Liver (tissue), 7 donors: ENCODE measurements at regions not wholly inside any gene's neighbourhood (a gene's known extent, or its start where the extent isn't known, plus 50 kb on each side); places are given as distances from the start of the nearest gene placed in this dataset.

ENCODE experiments used
- DNase-seq: peaks from one replicate; pipeline ENCODE4 v3.0.0-alpha.2; 2017; ENCODE audit warnings: low spot score
- H3K27ac ChIP-seq, 2 donors: one replicate each; pipeline ENCODE4 v1.7.0; 2013; ENCODE audit warnings: inconsistent platforms in 2 of 2, low read length in 2 of 2, control low read depth in 1 of 2, low read depth in 1 of 2, mild to moderate bottlenecking in 1 of 2
- H3K27me3 ChIP-seq, 4 donors: one replicate each; pipeline versions ENCODE4 v1.6.1 to v1.7.0; 2013; ENCODE audit warnings: low read length in 3 of 4, inconsistent platforms in 1 of 4, mild to moderate bottlenecking in 1 of 4, moderate library complexity in 1 of 4; ENCODE audit not compliant: control insufficient read depth in 4 of 4, insufficient read depth in 4 of 4
- H3K36me3 ChIP-seq, 4 donors: one replicate each; pipeline versions ENCODE4 v1.6.1 to v1.7.0; 2013; ENCODE audit warnings: low read length in 3 of 4, mild to moderate bottlenecking in 3 of 4, low read depth in 1 of 4, moderate library complexity in 1 of 4; ENCODE audit not compliant: control insufficient read depth in 4 of 4, insufficient read depth in 3 of 4
- H3K4me1 ChIP-seq, 4 donors: one replicate each; pipeline versions ENCODE4 v1.6.1 to v1.7.0; 2013; ENCODE audit warnings: low read length in 3 of 4, mild to moderate bottlenecking in 3 of 4, moderate library complexity in 1 of 4; ENCODE audit not compliant: control insufficient read depth in 4 of 4, insufficient read depth in 4 of 4
- H3K4me3 ChIP-seq, 3 donors: one replicate each; pipeline versions ENCODE4 v1.6.1 to v1.7.0; 2013; ENCODE audit warnings: low read length in 3 of 3, control low read depth in 1 of 3, low read depth in 1 of 3, mild to moderate bottlenecking in 1 of 3
- H3K9ac ChIP-seq, 2 donors: one replicate each; pipeline ENCODE4 v1.7.0; 2013; ENCODE audit warnings: low read length in 2 of 2, mild to moderate bottlenecking in 2 of 2, moderate library complexity in 2 of 2, control low read depth in 1 of 2, low read depth in 1 of 2
- H3K9me3 ChIP-seq, 4 donors: one replicate each; pipeline versions ENCODE4 v1.6.1 to v1.7.0; 2013; ENCODE audit warnings: low read length in 3 of 4; ENCODE audit not compliant: control insufficient read depth in 4 of 4
- EGR1 ChIP-seq, 2 donors: IDR thresholded peaks; 2 replicates each; pipeline ENCODE4 v1.6.1; 2016 to 2018; ENCODE audit warnings: antibody characterized with exemption in 2 of 2, low read depth in 2 of 2
- FOXA2 ChIP-seq: IDR thresholded peaks from 2 replicates; pipeline ENCODE4 v1.6.1; 2016; ENCODE audit warnings: antibody characterized with exemption
- GABPA ChIP-seq, 2 donors: IDR thresholded peaks in 1 of 2; conservative IDR thresholded peaks in 1 of 2; 2 replicates each; pipeline ENCODE4 v1.6.1; 2016; ENCODE audit warnings: antibody characterized with exemption in 2 of 2, mild to moderate bottlenecking in 1 of 2, moderate library complexity in 1 of 2
- JUND ChIP-seq, 2 donors: IDR thresholded peaks; 2 replicates each; pipeline ENCODE4 v1.6.1; 2016; ENCODE audit warnings: antibody characterized with exemption in 2 of 2
- NR2F2 ChIP-seq: IDR thresholded peaks from 2 replicates; pipeline ENCODE4 v1.6.1; 2016; ENCODE audit warnings: antibody characterized with exemption
- RAD21 ChIP-seq, 2 donors: IDR thresholded peaks; 2 replicates each; pipeline ENCODE4 v1.6.1; 2016; ENCODE audit warnings: antibody characterized with exemption in 2 of 2, mild to moderate bottlenecking in 2 of 2
- RXRA ChIP-seq, 2 donors: IDR thresholded peaks; 2 replicates each; pipeline ENCODE4 v1.6.1; 2017 to 2018; ENCODE audit warnings: antibody characterized with exemption in 2 of 2, mild to moderate bottlenecking in 1 of 2
- SP1 ChIP-seq: IDR thresholded peaks from 2 replicates; pipeline ENCODE4 v1.6.1; 2018; ENCODE audit warnings: antibody characterized with exemption, mild to moderate bottlenecking
- TAF1 ChIP-seq: conservative IDR thresholded peaks from 2 replicates; pipeline ENCODE4 v1.6.1; 2016; ENCODE audit warnings: antibody characterized with exemption, mild to moderate bottlenecking
- YY1 ChIP-seq: IDR thresholded peaks from 2 replicates; pipeline ENCODE4 v1.6.1; 2016; ENCODE audit warnings: antibody characterized with exemption, mild to moderate bottlenecking
- whole genome bisulfite sequencing: extraction: QIAGEN DNeasy Blood & Tissue Kit; methylation state at CpG from one replicate; pipeline ENCODE4 v1.1.7; 2013; 5-methylcytosine and 5-hydroxymethylcytosine counted together
- TF ChIP-seq, protein P1 (sequence below): IDR thresholded peaks from 2 replicates; pipeline ENCODE4 v1.6.1; 2016; ENCODE audit warnings: antibody characterized with exemption
- TF ChIP-seq, protein P2 (sequence below): IDR thresholded peaks from 2 replicates; pipeline ENCODE4 v1.6.1; 2016; ENCODE audit warnings: antibody characterized with exemption
- TF ChIP-seq, protein P3 (sequence below): IDR thresholded peaks from 2 replicates; pipeline ENCODE4 v1.6.1; 2016; ENCODE audit warnings: antibody characterized with exemption
- donor health status: healthy.
- donor health status: healthy.
- donor health status: healthy.
- donor health status: healthy.

DNA sequence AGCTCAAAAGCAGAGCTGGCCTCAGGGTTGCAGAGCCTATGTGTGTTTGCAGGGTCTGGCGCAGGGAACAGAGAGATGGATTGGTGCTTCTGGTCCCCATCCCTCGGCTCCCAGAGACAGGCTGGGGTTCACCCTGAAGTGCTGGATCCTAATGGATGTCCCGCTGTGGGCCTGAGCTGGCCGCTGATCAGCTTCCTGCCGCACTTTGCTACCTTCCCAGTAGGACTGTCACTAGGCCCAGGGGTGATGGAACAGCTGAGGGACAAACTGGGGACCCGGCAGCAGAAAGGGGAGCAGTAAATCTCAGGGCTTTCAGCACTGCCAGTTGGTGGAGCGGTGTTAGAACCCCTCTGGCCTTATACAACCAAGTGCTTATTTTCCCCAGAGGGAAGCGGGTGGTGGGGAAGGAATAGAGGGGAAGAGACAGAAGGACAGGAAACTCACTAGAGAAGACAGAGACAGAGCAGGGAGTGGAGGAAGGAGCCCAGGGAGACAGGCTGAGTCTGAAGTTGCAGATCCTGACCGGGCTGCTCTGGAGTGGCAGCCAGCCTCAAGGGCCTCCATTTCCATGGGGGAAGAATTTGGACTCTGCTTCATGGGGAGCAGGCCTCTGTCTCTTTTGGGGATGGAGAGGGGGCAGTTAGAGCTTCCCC is 78.6 kb downstream of the MRM1 start:
- Histone ChIP-seq H3K36me3 (no peaks in the 10 kb centered on the region), H3K27me3 (no peaks in the 10 kb centered on the region), H3K9ac (no peak overlapping the region), H3K9me3 (no peaks in the 10 kb centered on the region), H3K4me1 (no peaks in the 10 kb centered on the region), H3K27ac (no peak overlapping the region), H3K4me3 (no peak overlapping the region)
- TF ChIP-seq SP1: no peak
- no peak for TF ChIP-seq JUND (IDR thresholded peaks at IDR 0.05)
- no peak for TF ChIP-seq YY1
- TF ChIP-seq GABPA (IDR thresholded peaks at IDR 0.05 in 1 of 2, conservative IDR thresholded peaks at IDR 0.05 in 1 of 2): no peak
- no peak for DNase-seq
- 87% methylated on average over 9 of the region's 9 CpGs for WGBS

DNA sequence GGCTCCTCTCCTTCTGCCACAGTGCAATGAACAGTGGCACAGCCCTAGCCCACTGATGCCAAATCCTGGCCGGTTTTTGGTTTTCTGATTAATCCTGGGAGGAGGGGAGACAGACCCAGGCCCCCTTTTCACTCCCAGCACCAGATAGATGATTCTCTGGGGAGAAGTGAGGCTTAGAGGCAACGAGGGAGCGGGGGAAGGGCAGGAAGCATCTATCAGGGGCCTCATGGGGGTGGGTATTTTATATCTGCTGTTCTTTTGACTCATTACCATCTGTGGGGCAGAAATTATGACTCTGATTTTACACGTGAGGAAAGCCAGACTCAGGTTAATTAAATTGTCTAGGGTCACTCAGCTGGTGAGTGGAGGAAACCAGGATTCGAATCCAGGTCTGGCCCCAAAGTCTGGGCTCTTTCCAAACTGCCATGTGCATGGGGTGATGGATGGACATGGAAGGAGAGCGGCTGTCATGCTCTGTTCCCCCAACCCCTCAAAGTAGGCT is 79.4 kb downstream of the MRM1 start:
- DNase-seq: no peak
- TF ChIP-seq TAF1: no peak
- TF ChIP-seq, protein P1, sequence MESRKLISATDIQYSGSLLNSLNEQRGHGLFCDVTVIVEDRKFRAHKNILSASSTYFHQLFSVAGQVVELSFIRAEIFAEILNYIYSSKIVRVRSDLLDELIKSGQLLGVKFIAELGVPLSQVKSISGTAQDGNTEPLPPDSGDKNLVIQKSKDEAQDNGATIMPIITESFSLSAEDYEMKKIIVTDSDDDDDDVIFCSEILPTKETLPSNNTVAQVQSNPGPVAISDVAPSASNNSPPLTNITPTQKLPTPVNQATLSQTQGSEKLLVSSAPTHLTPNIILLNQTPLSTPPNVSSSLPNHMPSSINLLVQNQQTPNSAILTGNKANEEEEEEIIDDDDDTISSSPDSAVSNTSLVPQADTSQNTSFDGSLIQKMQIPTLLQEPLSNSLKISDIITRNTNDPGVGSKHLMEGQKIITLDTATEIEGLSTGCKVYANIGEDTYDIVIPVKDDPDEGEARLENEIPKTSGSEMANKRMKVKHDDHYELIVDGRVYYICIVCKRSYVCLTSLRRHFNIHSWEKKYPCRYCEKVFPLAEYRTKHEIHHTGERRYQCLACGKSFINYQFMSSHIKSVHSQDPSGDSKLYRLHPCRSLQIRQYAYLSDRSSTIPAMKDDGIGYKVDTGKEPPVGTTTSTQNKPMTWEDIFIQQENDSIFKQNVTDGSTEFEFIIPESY: no peak
- TF ChIP-seq RAD21 (IDR thresholded peaks at IDR 0.05): no peak
- TF ChIP-seq NR2F2: no peak
- TF ChIP-seq SP1: no peak
- Histone ChIP-seq H3K27me3 (no peaks in the 10 kb centered on the region), H3K9ac (no peak overlapping the region), H3K4me3 (no peak overlapping the region), H3K4me1 (no peaks in the 10 kb centered on the region), H3K27ac (no peak overlapping the region), H3K36me3 (no peaks in the 10 kb centered on the region), H3K9me3 (no peaks in the 10 kb centered on the region)
- 70% methylated on average over 6 of the region's 6 CpGs for WGBS

DNA sequence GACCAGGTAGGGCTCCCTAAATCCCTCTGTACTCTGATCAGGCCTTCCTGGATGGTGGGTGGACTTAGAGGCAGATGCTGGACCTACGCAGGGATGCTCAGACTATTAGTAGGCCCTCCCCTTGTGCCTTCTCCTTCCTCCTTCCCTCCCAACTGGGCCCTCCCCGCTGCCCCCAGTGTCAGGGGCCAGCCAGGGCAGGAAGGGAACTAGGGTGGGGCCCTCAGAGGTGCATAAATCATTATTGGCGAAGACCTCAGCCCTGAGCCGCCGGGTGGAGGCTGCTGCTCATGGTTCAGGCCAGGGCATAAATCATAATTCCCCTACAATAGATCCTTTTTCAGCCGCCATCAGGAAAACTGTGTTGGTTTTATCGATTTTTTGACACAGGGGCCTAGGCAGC is 81.4 kb downstream of the MRM1 start:
- H3K27me3 ChIP-seq: no peaks in the 10 kb centered on the region
- TF ChIP-seq RAD21 (IDR thresholded peaks at IDR 0.05): no peak
- TF ChIP-seq FOXA2: no peak
- TF ChIP-seq, protein P2, sequence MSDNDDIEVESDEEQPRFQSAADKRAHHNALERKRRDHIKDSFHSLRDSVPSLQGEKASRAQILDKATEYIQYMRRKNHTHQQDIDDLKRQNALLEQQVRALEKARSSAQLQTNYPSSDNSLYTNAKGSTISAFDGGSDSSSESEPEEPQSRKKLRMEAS: no peak
- TF ChIP-seq JUND (IDR thresholded peaks at IDR 0.05): no peak
- TF ChIP-seq, protein P1: no peak
- no peak for TF ChIP-seq EGR1 (IDR thresholded peaks at IDR 0.05; ENCODE audit: low read depth in 2 of 2)
- no peak for TF ChIP-seq RXRA (IDR thresholded peaks at IDR 0.05)
- TF ChIP-seq, protein P3, sequence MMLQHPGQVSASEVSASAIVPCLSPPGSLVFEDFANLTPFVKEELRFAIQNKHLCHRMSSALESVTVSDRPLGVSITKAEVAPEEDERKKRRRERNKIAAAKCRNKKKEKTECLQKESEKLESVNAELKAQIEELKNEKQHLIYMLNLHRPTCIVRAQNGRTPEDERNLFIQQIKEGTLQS: no peak
- TF ChIP-seq SP1: no peak
- no peak for TF ChIP-seq GABPA (IDR thresholded peaks at IDR 0.05 in 1 of 2, conservative IDR thresholded peaks at IDR 0.05 in 1 of 2)

More for the DNA sequence above, 81.4 kb downstream of the MRM1 start:
- no peak overlapping the region for H3K4me3 ChIP-seq
- no peak overlapping the region for H3K9ac ChIP-seq
- no peak overlapping the region for H3K27ac ChIP-seq
- H3K9me3 ChIP-seq: no peaks in the 10 kb centered on the region
- DNase-seq: no peak
- 81% methylated on average over 7 of the region's 7 CpGs for WGBS
- H3K4me1 ChIP-seq: no peaks in the 10 kb centered on the region
- H3K36me3 ChIP-seq: no peaks in the 10 kb centered on the region
